Anterior cingulate cortex (tissue), 58 donors: ENCODE measurements at regions not wholly inside any gene's neighbourhood (a gene's known extent, or its start where the extent isn't known, plus 50 kb on each side); places are given as distances from the start of the nearest gene placed in this dataset.

Experiments
- DNase-seq, 58 donors: peaks; one replicate each; lab custom pipeline; 2025; lab: John Stamatoyannopoulos, UW

- DNase-seq = peak in 1 of 58 donors; percentile 6
Measured at GRCh38 chr12:16136219-16136988, 141.1 kb downstream of the SLC15A5 start.

- no peak for DNase-seq
Measured at GRCh38 chr12:16135323-16135722, 142.2 kb downstream of the SLC15A5 start.

- DNase-seq = no peak
Measured at GRCh38 chr12:16130343-16130742, 147.1 kb downstream of the SLC15A5 start.

- DNase-seq = no peak
Measured at GRCh38 chr12:16121953-16122352, 155.5 kb downstream of the SLC15A5 start.

GRCh38 chr12:16119618-16120415 lies 157.7 kb downstream of the SLC15A5 start:
- DNase-seq = no peak

GRCh38 chr12:16118586-16118985 lies 158.9 kb downstream of the SLC15A5 start:
- no peak for DNase-seq

- no peak for DNase-seq
Measured at GRCh38 chr12:16112612-16113560, 164.6 kb downstream of the SLC15A5 start.

GRCh38 chr12:16112130-16112529 lies 165.4 kb downstream of the SLC15A5 start:
- DNase-seq = no peak

- no peak for DNase-seq
Measured at GRCh38 chr12:16110596-16110995, 166.9 kb downstream of the SLC15A5 start.

- DNase-seq = no peak
Measured at GRCh38 chr12:16103851-16104250, 173.6 kb downstream of the SLC15A5 start.

GRCh38 chr12:16100206-16100605 lies 177.3 kb downstream of the SLC15A5 start:
- no peak for DNase-seq

- DNase-seq = no peak
Measured at GRCh38 chr12:16096273-16096849, 181.1 kb downstream of the SLC15A5 start.

- DNase-seq = no peak
Measured at GRCh38 chr12:16095531-16096110, 181.9 kb downstream of the SLC15A5 start.

- no peak for DNase-seq
Measured at GRCh38 chr12:16094437-16094836, 183.0 kb downstream of the SLC15A5 start.

- no peak for DNase-seq
Measured at GRCh38 chr12:16093825-16094224, 182.7 kb downstream of the DERA start.

- no peak for DNase-seq
Measured at GRCh38 chr12:16090974-16091373, 179.8 kb downstream of the DERA start.

GRCh38 chr12:16088421-16088820 lies 177.3 kb downstream of the DERA start:
- DNase-seq = no peak
